TTC549 (cell line): ENCODE measurements at regions not wholly inside any gene's neighbourhood (a gene's known extent, or its start where the extent isn't known, plus 50 kb on each side); places are given as distances from the start of the nearest gene placed in this dataset.
A peak's percentile ranks its signal among the peaks of the same experiment; 100 is the strongest.
"Not testable (repeated sequence)": the region's sequence is repeated elsewhere in the genome, so short reads cannot be mapped to it uniquely, and the experiment has no call there.

Source experiments
- FAIRE-seq: peaks from 2 replicates; lab custom pipeline; 2012; peaks lifted over from hg19 to GRCh38; lab: Jason Lieb, UNC

GRCh38 chr7:35909870-35910357 lies 109.1 kb downstream of the SEPTIN7 start:
- FAIRE-seq: no peak

GRCh38 chr7:35910621-35911020 lies 109.8 kb downstream of the SEPTIN7 start:
- FAIRE-seq: not testable (repeated sequence)

- not testable (repeated sequence) for FAIRE-seq
These were observed 112.5 kb downstream of the SEPTIN7 start for GRCh38 chr7:35913350-35913749.

- not testable (repeated sequence) for FAIRE-seq
These were observed 113.4 kb downstream of the SEPTIN7 start for GRCh38 chr7:35914214-35914613.

- FAIRE-seq: not testable (repeated sequence)
These were observed 114.5 kb downstream of the SEPTIN7 start for GRCh38 chr7:35915247-35915955.

DNA sequence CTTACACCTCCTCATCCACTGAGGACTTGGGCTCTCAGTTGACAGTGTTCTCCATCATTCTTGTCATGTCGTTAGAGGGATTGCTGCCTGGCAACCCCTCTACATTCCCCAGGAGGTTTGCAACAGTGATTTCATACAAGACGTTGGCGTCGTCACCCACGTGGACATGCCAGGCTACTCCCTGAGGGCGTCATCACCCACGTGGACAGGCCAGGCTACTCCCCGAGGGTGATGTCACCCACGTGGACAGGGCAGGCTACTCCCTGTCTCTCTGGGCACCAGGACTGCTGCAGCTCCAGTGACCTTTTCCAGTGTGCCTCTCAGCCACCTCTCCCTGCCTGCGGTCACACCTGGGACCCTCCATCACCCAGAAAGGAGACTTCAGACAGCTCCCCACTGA lies 117.4 kb downstream of the SEPTIN7 start:
- not testable (repeated sequence) for FAIRE-seq

DNA sequence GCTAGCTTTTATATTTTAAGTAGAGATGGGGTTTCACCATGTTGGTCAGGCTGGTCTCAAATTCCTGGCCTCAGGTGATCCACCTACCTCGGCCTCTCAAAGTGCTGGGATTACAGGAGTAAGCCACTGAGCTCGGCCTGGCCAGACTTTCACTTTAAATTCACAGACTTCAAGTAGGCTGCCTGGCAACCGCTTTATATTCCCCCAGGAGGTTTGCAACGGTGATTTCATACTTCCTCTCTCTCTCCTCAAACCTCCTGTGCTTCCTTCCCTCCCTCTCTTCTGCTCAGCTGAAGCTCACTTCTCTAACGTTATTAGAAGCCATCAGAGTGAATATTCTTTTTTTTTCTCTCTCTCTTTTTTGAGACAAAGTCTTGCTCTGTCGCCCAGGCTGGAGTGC lies 118.8 kb downstream of the SEPTIN7 start:
- FAIRE-seq: not testable (repeated sequence)

DNA sequence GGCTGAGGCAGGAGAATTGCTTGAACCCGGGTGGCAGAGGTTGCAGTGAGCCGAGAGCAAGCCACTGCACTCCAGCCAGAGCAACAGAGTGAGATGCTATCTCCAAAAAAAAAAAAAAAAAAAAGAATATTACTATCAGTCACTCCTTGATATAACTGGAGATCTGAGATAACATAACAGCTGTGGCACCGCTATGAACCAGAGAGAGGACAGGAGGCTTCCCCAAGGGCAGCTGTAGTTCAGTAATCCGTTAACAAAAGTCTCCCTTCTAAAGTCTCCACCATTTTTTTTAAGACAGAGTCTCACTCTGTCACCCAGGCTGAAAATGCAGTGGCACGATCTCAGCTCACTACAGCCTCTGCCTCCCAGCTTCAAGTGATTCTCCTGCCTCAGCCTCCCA lies 120.5 kb downstream of the SEPTIN7 start:
- FAIRE-seq: not testable (repeated sequence)

DNA sequence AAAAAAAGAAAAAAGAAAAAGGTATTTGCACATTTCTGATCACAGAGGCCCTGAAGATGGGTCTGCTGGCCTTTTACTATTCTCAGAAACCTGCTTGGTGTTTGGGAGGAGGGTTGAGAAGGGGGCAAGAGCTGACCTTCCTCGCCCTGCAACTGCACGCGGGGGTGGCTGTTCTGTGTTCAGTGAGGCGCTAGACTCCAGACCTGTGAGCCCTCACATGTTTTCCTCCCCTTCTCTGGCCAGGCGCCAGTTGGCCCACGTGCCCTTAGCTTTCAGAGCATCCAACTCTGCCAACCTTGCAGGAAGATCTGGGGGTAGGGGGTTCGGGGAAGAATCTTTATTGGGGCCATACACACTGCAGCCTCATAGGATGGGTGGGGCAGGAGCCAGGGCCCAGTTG lies 123.8 kb downstream of the SEPTIN7 start:
- not testable (repeated sequence) for FAIRE-seq

DNA sequence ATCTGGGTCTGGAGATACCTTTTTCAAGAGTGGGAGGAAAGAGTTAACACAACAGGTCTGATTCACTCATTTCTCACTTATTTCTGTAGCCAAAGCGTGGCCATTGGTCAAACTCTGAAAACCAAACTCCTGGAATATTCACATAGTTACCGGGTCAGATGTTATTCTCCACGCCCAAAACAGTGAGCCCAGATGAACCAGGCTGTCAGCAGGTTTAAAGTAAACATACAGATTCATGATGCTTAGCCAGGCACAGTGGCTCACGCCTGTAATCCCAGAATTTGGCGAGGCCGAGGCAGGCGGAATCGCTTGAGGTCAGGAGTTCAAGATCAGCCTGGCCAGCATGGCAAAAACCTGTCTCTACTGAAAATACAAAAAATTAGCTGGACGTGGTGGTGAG lies 126.1 kb downstream of the SEPTIN7 start:
- not testable (repeated sequence) for FAIRE-seq

GRCh38 chr7:35931134-35931533 lies 130.3 kb downstream of the SEPTIN7 start:
- FAIRE-seq: not testable (repeated sequence)

- not testable (repeated sequence) for FAIRE-seq
These were observed 130.7 kb downstream of the SEPTIN7 start for GRCh38 chr7:35931551-35931950.

- FAIRE-seq: not testable (repeated sequence)
These were observed 139.8 kb downstream of the SEPTIN7 start for GRCh38 chr7:35940695-35941094.

GRCh38 chr7:35945621-35946020 lies 144.8 kb downstream of the SEPTIN7 start:
- FAIRE-seq: not testable (repeated sequence)

- FAIRE-seq: not testable (repeated sequence)
These were observed 154.9 kb downstream of the SEPTIN7 start for GRCh38 chr7:35955735-35956134.

DNA sequence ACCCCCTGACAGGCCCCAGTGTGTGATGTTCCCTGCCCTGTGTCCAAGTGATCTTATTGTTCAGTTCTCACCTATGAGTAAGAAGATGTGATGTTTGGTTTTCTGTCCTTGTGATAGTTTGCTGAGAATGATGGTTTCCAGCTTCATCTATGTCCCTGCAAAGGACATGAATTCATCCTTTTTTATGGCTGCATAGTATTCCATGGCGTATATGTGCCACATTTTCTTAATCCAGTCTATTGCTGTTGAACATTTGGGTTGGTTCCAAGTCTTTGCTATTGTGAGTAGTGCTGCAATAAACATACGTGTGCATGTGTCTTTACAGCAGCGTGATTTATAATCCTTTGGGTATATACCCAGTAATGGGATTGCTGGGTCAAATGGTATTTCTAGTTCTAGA lies 156.1 kb downstream of the SEPTIN7 start:
- FAIRE-seq: not testable (repeated sequence)

GRCh38 chr7:35961260-35961659 lies 160.4 kb downstream of the SEPTIN7 start:
- not testable (repeated sequence) for FAIRE-seq

DNA sequence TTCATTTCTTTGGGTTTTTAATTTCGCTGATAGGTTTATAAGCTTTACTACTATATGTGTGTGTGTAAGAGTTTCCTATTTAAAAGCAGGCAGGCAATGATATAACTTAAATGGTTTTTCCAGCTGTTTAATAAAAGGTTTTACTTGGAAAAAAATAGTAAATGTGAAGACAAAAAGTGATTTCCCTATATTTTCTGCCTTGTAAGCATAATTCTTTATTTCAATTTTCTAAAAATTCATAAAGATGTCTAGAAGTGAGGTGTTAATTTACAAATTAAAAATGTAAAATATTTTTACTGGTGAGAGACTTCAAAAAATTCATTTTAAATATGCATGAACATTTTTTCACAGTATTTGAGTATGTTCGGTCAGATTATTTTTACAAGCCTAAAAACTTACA lies 161.8 kb downstream of the SEPTIN7 start:
- FAIRE-seq: peak; percentile 53

- FAIRE-seq: no peak
These were observed 166.7 kb downstream of the SEPTIN7 start for GRCh38 chr7:35967366-35968139.

DNA sequence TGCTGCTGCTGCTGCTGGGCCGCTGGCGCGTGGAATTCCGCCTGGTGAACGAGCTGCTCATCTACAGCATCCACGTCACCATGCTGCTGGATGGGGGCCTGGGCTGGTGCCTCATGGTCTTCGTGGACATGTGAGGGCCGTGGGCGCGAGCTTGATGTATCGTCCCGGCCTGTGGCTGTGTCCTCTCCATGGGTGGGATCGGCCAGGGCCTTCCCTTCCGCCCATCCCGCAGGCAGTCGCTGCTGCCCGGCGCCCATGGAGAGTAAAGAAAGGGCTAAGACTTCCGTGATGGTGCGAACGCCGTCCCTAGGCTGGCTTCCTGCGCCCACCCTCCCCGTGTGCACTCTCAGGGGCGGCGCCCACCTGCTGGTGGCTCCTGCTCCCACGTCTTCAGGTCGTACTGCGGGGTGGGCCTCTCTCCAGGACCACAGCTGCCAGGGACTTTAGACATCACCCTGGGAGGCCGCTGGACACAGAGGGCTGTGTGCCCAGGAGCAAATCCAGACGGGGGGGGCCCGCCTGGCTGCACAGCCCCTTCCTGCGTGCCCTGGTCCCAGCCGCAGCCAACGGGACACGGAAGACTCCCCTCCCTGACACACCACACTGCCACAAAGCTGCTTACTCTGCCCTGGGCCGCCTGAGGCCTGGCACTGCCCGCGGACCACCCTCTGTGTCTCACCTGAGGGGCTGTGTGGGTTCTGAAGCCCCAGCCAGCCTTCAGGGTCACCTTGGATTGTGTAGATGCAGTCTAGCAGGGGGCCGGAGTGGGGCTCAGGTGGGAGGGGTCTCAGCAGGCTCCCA lies 167.5 kb downstream of the SEPTIN7 start:
- no peak for FAIRE-seq

DNA sequence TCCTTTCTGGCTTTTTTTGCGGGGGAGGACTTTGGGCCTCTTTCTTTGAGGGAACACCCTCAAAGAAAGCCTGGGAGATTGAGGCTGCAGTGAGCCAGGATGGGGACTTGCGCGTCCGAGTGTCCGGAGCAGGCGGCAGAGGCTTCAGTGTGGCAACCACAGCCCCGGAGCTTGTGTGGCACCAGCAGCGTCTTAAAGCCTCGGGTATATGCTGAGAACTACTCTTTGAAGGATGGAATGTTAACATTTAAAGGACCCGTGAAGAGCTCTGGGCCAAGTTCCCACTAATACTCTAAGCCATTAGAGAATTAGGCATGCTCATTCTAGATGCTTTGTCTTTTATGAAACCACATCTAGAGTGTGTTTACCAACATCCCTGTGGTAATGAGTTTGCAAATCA lies 168.2 kb downstream of the SEPTIN7 start:
- no peak for FAIRE-seq

DNA sequence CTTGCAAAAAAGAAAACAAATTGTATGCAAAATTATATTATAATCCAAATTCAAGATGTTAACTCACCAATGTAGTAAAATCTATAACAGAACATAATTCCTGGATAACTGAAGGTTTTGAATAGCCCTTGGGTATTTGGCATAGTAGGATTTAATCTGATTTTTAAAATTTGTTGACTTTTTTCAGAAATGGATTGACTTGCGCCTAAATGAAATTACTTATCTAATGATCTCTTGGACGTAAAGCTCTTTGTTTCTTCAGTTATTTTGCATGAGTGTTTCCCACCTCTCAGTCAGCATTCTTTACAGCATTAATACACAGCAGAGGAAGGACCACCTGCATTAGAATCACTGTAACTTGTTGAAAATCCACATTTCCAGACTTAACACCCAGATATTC lies 169.6 kb downstream of the SEPTIN7 start:
- FAIRE-seq: no peak
